ENCODE measurements at regions not wholly inside any gene's neighbourhood (a gene's known extent, or its start where the extent isn't known, plus 50 kb on each side); places are given as distances from the start of the nearest gene placed in this dataset.

- H2BK5ac ChIP-seq (ENCODE audit: low read depth, low read length) = no peak overlapping the region
- no peak overlapping the region for H3K9ac ChIP-seq (replicated peaks in 1 of 4; ENCODE audit: extremely low read depth in 1 of 4, low read depth in 3 of 4, low read length in 3 of 4)
- H3K27ac ChIP-seq (ENCODE audit: low read depth, low read length) = no peak overlapping the region
- FAIRE-seq (no peak), DNase-seq (ENCODE audit: low read depth in 1 of 2, low spot score in 2 of 2) (no peak)
- no peak overlapping the region for H3K14ac ChIP-seq (ENCODE audit: insufficient read length)
- H3K4me3 ChIP-seq (ENCODE audit: extremely low read depth in 1 of 4, insufficient read depth in 2 of 4, low read depth in 3 of 4, low read length in 4 of 4) = no peak overlapping the region
- peaks cover 0 to 4% of the 10 kb centered on the region in 2 experiments; a peak in 1 of 4 replicates for H3K9me3 ChIP-seq (ENCODE audit: insufficient read depth in 2 of 2, low read depth in 1 of 2, low read length in 1 of 2)
- H4K91ac ChIP-seq (replicated peaks; ENCODE audit: insufficient read length, low read length) = no peak overlapping the region
- H2AFZ ChIP-seq (ENCODE audit: low read length) = no peak overlapping the region
- no peak overlapping the region for H2BK12ac ChIP-seq (ENCODE audit: low read depth, low read length)
- ChIA-PET POLR2A (ENCODE audit: partially characterized antibody) (no interaction called here), CTCF (ENCODE audit: partially characterized antibody) (interaction anchor here (0.6 kb wide), 1 partner anchor 135 kb away, joined by 3 read pairs; no protein-coding TSS in a partner anchor)
- no peak overlapping the region for H3K4me2 ChIP-seq (ENCODE audit: insufficient read depth in 1 of 2, low read depth in 2 of 2, low read length in 2 of 2)
- no peak overlapping the region for H2BK15ac ChIP-seq (ENCODE audit: low read length)
- H3K18ac ChIP-seq (ENCODE audit: extremely low read depth, low read length) = no peak overlapping the region
- no peaks in the 10 kb centered on the region for H3K36me3 ChIP-seq (ENCODE audit: control insufficient read depth in 2 of 4, insufficient read depth in 4 of 4, low read length in 3 of 4)
- TF ChIP-seq JUND (IDR thresholded peaks at IDR 0.05; ENCODE audit: low read length) (no peak), CTBP2 (IDR thresholded peaks at IDR 0.05; ENCODE audit: borderline replicate concordance, insufficient read depth, insufficient read length, low read length) (no peak), CBX8 (IDR thresholded peaks at IDR 0.05; ENCODE audit: borderline replicate concordance, low read depth, low read length) (no peak), SRF (IDR thresholded peaks at IDR 0.05; ENCODE audit: low read depth, low read length) (no peak), YY1 (IDR thresholded peaks at IDR 0.05; ENCODE audit: low read depth, low read length) (no peak), MAFK (IDR thresholded peaks at IDR 0.05; ENCODE audit: low read depth, low read length) (no peak), FOSL1 (IDR thresholded peaks at IDR 0.05; ENCODE audit: insufficient read depth, low read depth, low read length) (no peak), SIN3A (conservative IDR thresholded peaks at IDR 0.05 in 1 of 2, IDR thresholded peaks at IDR 0.05 in 1 of 2; ENCODE audit: low read depth in 1 of 2, low read length in 2 of 2) (no peak)
- H2BK120ac ChIP-seq (replicated peaks; ENCODE audit: low read depth, low read length) = no peak overlapping the region
- H2AK5ac ChIP-seq (ENCODE audit: low read depth, low read length) = no peak overlapping the region
- no peak overlapping the region for H3K56ac ChIP-seq (replicated peaks; ENCODE audit: insufficient read length, low read depth, low read length)
- H4K5ac ChIP-seq (ENCODE audit: insufficient read length, low read depth, low read length) = no peak overlapping the region
- no peaks in the 10 kb centered on the region for H3K79me2 ChIP-seq (ENCODE audit: control insufficient read depth in 1 of 2, insufficient read depth in 2 of 2, low read length in 2 of 2)
- H3K27me3 ChIP-seq (replicated peaks in 1 of 4; ENCODE audit: control insufficient read depth in 3 of 4, extremely low read depth in 1 of 4, insufficient read depth in 3 of 4, low read length in 3 of 4) = no peaks in the 10 kb centered on the region; a peak in 1 of 7 replicates
- H3K23me2 ChIP-seq (ENCODE audit: low read depth, low read length) = no peaks in the 10 kb centered on the region
- H3K4me1 ChIP-seq (replicated peaks in 1 of 4; ENCODE audit: control insufficient read depth in 3 of 4, insufficient read depth in 4 of 4, low read length in 3 of 4) = no peaks in the 10 kb centered on the region
- no peaks in the 10 kb centered on the region for H3K79me1 ChIP-seq (ENCODE audit: low read depth, low read length)
- no peak overlapping the region for H3K4ac ChIP-seq (replicated peaks; ENCODE audit: insufficient read length, low read depth, low read length)
- H4K20me1 ChIP-seq (replicated peaks in 1 of 2; ENCODE audit: control insufficient read depth in 1 of 2, insufficient read depth in 2 of 2, low read length in 2 of 2) = no peaks in the 10 kb centered on the region
- H2BK20ac ChIP-seq (ENCODE audit: low read length) = no peak overlapping the region
- H4K8ac ChIP-seq (ENCODE audit: extremely low read depth, insufficient read depth, low read length) = no peak overlapping the region
- no peak overlapping the region for H3K23ac ChIP-seq (ENCODE audit: insufficient read length)
- WGBS, 2 experiments (ENCODE audit: extremely low coverage in 1 of 2, insufficient coverage in 1 of 2, insufficient read length in 1 of 2, insufficient replicate concordance in 2 of 2, low coverage in 1 of 2, low lambda C conversion rate in 2 of 2, missing lambda C conversion rate in 1 of 2) = 85% methylated on average over 9 of the region's 9 CpGs; no CpG with 5 or more reads in 1 of the 2 experiments
Measured at GRCh38 chr20:5691918-5692618, 58.1 kb upstream of the SHLD1 start.

Measured in H1 (cell line).